A673 (cell line): ENCODE measurements at regions not wholly inside any gene's neighbourhood (a gene's known extent, or its start where the extent isn't known, plus 50 kb on each side); places are given as distances from the start of the nearest gene placed in this dataset.

Experiments
- BruUV-seq: library from RNA; stranded (reverse); fragments of 400-500 nt; replicated peaks from 2 replicates; lab custom pipeline; 2021; lab: Mats Ljungman, UMichigan
- CTCF ChIA-PET: fragments of 300-600 bp; sonication (Branson Sonifier 250); formaldehyde crosslinking; loops from one replicate; lab custom pipeline; 2022; ENCODE audit warnings: antibody characterized with exemption; lab: Charles Lee
- POLR2A ChIA-PET: fragments of 300-600 bp; sonication (Branson Sonifier 250); formaldehyde crosslinking; loops from one replicate; lab custom pipeline; 2022; ENCODE audit warnings: antibody characterized with exemption; ENCODE audit not compliant: low non-redundant PET; lab: Charles Lee
- DNase-seq: peaks from one replicate; pipeline ENCODE4 v3.0.0-alpha.2; 2015; ENCODE audit warnings: low spot score
- H3K27ac ChIP-seq: fragments of 200-600 bp; sonication (generic); 2 replicates; pipeline ENCODE4 v1.5.1; 2016; ENCODE audit warnings: mixed run types, low read depth, mild to moderate bottlenecking, mixed read lengths, antibody characterized with exemption, low read length; ENCODE audit not compliant: poor library complexity, severe bottlenecking
- H3K27me3 ChIP-seq: fragments of 200-600 bp; sonication (generic); replicated peaks from 2 replicates; pipeline ENCODE4 v1.6.1; 2017; ENCODE audit warnings: mixed run types, low read depth, mild to moderate bottlenecking, mixed read lengths, antibody characterized with exemption, low read length; ENCODE audit not compliant: insufficient read depth, poor library complexity
- H3K36me3 ChIP-seq: fragments of 200-600 bp; sonication (generic); 2 replicates; pipeline ENCODE4 v1.6.1; 2016; ENCODE audit warnings: mixed run types, mild to moderate bottlenecking, mixed read lengths, antibody characterized with exemption, low read length; ENCODE audit not compliant: insufficient read depth, poor library complexity, severe bottlenecking
- H3K4me1 ChIP-seq: fragments of 200-600 bp; sonication (generic); 2 replicates; pipeline ENCODE4 v1.6.1; 2017; ENCODE audit warnings: mixed run types, mild to moderate bottlenecking, mixed read lengths, antibody characterized with exemption, low read length; ENCODE audit not compliant: insufficient read depth, poor library complexity, severe bottlenecking
- H3K4me3 ChIP-seq: fragments of 200-600 bp; sonication (generic); 2 replicates; pipeline ENCODE4 v1.5.1; 2016; ENCODE audit warnings: low read depth, mixed run types, mild to moderate bottlenecking, mixed read lengths, low read length; ENCODE audit not compliant: poor library complexity, severe bottlenecking
- H3K9me3 ChIP-seq: fragments of 200-600 bp; sonication (generic); 2 replicates; pipeline ENCODE4 v1.6.1; 2016; ENCODE audit warnings: mixed run types, low read depth, mild to moderate bottlenecking, mixed read lengths, antibody characterized with exemption, low read length; ENCODE audit not compliant: poor library complexity, severe bottlenecking
- EZH2 ChIP-seq: fragments of 200-600 bp; sonication (generic); IDR thresholded peaks from 2 replicates; pipeline ENCODE4 v1.6.1; 2017; ENCODE audit warnings: borderline replicate concordance, low read depth, mild to moderate bottlenecking, mixed read lengths, antibody characterized with exemption, low read length; ENCODE audit not compliant: poor library complexity, severe bottlenecking
- intact Hi-C: fragments of 100-400 bp; cut with micrococcal nuclease; formaldehyde crosslinking; loops from one replicate; pipeline ENCODE4 v1.10.0; 2022; ENCODE audit not compliant: unreplicated experiment
- TF ChIP-seq, protein P1 (sequence below): fragments of 300-800, 200-600 bp; sonication (generic); conservative IDR thresholded peaks from 2 replicates; pipeline ENCODE4 v1.5.1; 2017; ENCODE audit warnings: low read depth, mild to moderate bottlenecking, antibody characterized with exemption, low read length, moderate library complexity, mixed read lengths

DNA sequence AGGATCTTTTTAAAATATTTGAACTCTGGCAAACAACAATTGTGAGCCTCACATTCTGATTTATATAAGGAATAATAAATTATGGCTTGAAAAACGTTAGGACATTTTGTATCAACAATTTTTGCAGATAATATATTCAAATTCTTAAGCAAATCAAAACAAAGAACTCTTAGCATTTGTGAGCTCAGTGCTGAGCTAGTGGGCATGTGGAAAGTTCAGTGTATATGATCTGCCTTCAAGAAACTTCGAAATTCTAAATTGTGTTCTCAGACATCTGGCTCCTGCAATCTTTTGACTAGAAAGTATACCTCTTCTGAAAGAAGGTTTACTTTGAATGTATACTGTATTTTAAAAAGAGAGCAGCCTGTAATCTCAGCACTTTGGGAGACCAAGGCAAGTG, 122.3 kb upstream of the NEIL3 start:
- Histone ChIP-seq H3K4me1 (no peaks in the 10 kb centered on the region), H3K4me3 (no peak overlapping the region), H3K36me3 (no peaks in the 10 kb centered on the region), H3K27me3 (no peaks in the 10 kb centered on the region), H3K9me3 (no peaks in the 10 kb centered on the region), H3K27ac (no peak overlapping the region)
- ChIA-PET POLR2A (no interaction called here), CTCF (no interaction called here)
- no TSS peak for BruUV-seq
- no peak for DNase-seq
- intact Hi-C loops: no loop called here
- no peak for TF ChIP-seq EZH2
- TF ChIP-seq, protein P1, sequence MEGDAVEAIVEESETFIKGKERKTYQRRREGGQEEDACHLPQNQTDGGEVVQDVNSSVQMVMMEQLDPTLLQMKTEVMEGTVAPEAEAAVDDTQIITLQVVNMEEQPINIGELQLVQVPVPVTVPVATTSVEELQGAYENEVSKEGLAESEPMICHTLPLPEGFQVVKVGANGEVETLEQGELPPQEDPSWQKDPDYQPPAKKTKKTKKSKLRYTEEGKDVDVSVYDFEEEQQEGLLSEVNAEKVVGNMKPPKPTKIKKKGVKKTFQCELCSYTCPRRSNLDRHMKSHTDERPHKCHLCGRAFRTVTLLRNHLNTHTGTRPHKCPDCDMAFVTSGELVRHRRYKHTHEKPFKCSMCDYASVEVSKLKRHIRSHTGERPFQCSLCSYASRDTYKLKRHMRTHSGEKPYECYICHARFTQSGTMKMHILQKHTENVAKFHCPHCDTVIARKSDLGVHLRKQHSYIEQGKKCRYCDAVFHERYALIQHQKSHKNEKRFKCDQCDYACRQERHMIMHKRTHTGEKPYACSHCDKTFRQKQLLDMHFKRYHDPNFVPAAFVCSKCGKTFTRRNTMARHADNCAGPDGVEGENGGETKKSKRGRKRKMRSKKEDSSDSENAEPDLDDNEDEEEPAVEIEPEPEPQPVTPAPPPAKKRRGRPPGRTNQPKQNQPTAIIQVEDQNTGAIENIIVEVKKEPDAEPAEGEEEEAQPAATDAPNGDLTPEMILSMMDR: no peak

DNA sequence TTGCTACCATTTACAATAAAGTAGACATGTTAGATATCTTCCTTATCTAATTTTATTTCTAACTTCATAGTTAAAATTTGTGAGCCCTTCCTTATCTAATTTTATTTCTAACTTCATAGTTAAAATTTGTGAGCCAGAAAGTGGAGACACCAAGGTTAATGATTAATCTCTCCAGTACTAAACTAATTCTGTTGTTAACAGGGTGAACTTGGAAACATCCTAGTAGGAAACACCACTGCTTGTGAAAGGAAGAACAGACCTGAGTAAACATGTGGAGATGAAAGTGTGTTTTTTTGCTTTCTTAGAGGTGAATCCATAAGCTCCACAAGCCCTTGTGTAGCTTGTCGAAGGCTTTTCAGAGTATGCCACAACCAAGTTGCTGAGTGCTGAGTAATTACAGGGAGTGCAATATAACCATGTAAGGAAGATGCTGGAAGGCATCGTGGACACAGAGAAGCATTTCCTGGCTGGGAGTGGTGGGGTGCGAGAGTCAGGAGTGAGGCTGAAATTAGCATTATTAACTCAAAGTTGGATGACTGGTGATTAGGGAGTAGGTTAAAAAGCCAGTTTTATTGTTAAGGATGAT, 118.6 kb upstream of the NEIL3 start:
- intact Hi-C loops: no loop called here
- ChIA-PET CTCF (no interaction called here), POLR2A (no interaction called here)
- Histone ChIP-seq H3K4me1 (no peaks in the 10 kb centered on the region), H3K27ac (no peak overlapping the region), H3K9me3 (no peaks in the 10 kb centered on the region), H3K36me3 (no peaks in the 10 kb centered on the region), H3K27me3 (no peaks in the 10 kb centered on the region), H3K4me3 (no peak overlapping the region)
- TF ChIP-seq, protein P1: no peak
- no peak for TF ChIP-seq EZH2
- no peak for DNase-seq
- BruUV-seq: no TSS peak

DNA sequence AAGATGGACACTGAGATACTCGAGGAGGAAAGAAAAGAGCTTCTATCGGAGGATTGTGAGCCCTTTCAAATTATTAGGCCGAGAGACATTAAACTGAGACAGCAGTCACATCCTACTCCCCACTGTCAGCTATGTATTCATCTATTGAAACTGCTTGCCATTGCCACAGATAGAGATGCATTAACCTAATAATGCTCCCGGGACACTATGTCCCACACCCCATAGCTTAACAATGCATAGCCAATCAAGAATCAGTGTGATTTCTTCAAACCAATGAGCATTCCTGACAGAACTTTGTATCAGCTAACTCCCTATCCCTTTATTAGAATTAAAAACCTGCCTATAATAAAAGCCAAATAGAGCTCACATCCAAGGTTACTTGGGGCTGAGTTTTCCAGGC, 118.1 kb upstream of the NEIL3 start:
- BruUV-seq: no TSS peak
- Histone ChIP-seq H3K27me3 (no peaks in the 10 kb centered on the region), H3K9me3 (no peaks in the 10 kb centered on the region), H3K4me3 (no peak overlapping the region), H3K36me3 (no peaks in the 10 kb centered on the region), H3K4me1 (no peaks in the 10 kb centered on the region), H3K27ac (no peak overlapping the region)
- ChIA-PET POLR2A (no interaction called here), CTCF (no interaction called here)
- intact Hi-C loops: no loop called here
- DNase-seq: no peak
- no peak for TF ChIP-seq EZH2
- TF ChIP-seq, protein P1: no peak
